ENCODE measurements at regions not wholly inside any gene's neighbourhood (a gene's known extent, or its start where the extent isn't known, plus 50 kb on each side); places are given as distances from the start of the nearest gene placed in this dataset.

GRCh38 chr2:156874707-156875106 lies 382.8 kb upstream of the GALNT5 start:
- no peak overlapping the region for H3K4me3 ChIP-seq (ENCODE audit: control extremely low read depth in 1 of 5, extremely low read depth in 1 of 5, insufficient read depth in 1 of 5, low read depth in 2 of 5, low read length in 4 of 5)
- H3K27ac ChIP-seq (ENCODE audit: low read length in 2 of 2) = no peak overlapping the region
- Mint-ChIP-seq H3K27ac (no peak overlapping the region), H3K4me3 (no peak overlapping the region), H3K27me3 (no peaks in the 10 kb centered on the region), H3K4me1 (no peaks in the 10 kb centered on the region), H3K9me3 (ENCODE audit: insufficient read depth) (peaks cover 5% of the 10 kb centered on the region)
- WGBS (ENCODE audit: insufficient coverage) = no CpG with 5 or more reads among the region's 3 CpGs
- no peak overlapping the region for H3K4me2 ChIP-seq (replicated peaks; ENCODE audit: low read depth, low read length, poor library complexity, severe bottlenecking)
- H3K9ac ChIP-seq (ENCODE audit: low read length) = no peak overlapping the region
- TF ChIP-seq CTCF (IDR thresholded peaks at IDR 0.05) (no peak), EZH2 (IDR thresholded peaks at IDR 0.05; ENCODE audit: borderline replicate concordance, insufficient read depth, low read depth, low read length, poor library complexity, severe bottlenecking) (no peak)
- DNase-seq (no peak), ATAC-seq (ENCODE audit: low read depth) (no peak)
- no peaks in the 10 kb centered on the region for H3K9me3 ChIP-seq (ENCODE audit: control extremely low read depth in 1 of 3, control insufficient read depth in 2 of 3, insufficient read depth in 1 of 3, low read length in 2 of 3)
- no peaks in the 10 kb centered on the region for H3K36me3 ChIP-seq (replicated peaks in 1 of 2; ENCODE audit: control extremely low read depth in 1 of 2, control insufficient read depth in 1 of 2, extremely low read depth in 1 of 2, insufficient read depth in 2 of 2, low read length in 1 of 2)
- no peaks in the 10 kb centered on the region for H4K20me1 ChIP-seq (ENCODE audit: control insufficient read depth, insufficient read depth, low read length, poor library complexity, severe bottlenecking)
- intact Hi-C loops (cut with micrococcal nuclease) = no loop called here
- no peaks in the 10 kb centered on the region for H3K79me2 ChIP-seq (ENCODE audit: control insufficient read depth, insufficient read depth, low read length)
- ChIA-PET CTCF (no interaction called here), POLR2A (no interaction called here)
- no peak overlapping the region for H2AFZ ChIP-seq (ENCODE audit: insufficient read depth, low read depth, low read length, poor library complexity, severe bottlenecking)
- H3K27me3 ChIP-seq (replicated peaks in 1 of 4; ENCODE audit: control extremely low read depth in 1 of 4, control insufficient read depth in 3 of 4, insufficient read depth in 4 of 4, low read length in 3 of 4) = no peaks in the 10 kb centered on the region
- no peaks in the 10 kb centered on the region for H3K4me1 ChIP-seq (ENCODE audit: control insufficient read depth in 2 of 2, insufficient read depth in 2 of 2, low read length in 2 of 2)

- no peaks in the 10 kb centered on the region for H3K9me3 ChIP-seq (ENCODE audit: control extremely low read depth in 1 of 3, control insufficient read depth in 2 of 3, insufficient read depth in 1 of 3, low read length in 2 of 3)
- H4K20me1 ChIP-seq (ENCODE audit: control insufficient read depth, insufficient read depth, low read length, poor library complexity, severe bottlenecking) = no peaks in the 10 kb centered on the region
- no peaks in the 10 kb centered on the region for H3K4me1 ChIP-seq (ENCODE audit: control insufficient read depth in 2 of 2, insufficient read depth in 2 of 2, low read length in 2 of 2)
- ChIA-PET CTCF (no interaction called here), POLR2A (no interaction called here)
- Mint-ChIP-seq H3K9me3 (ENCODE audit: insufficient read depth) (no peaks in the 10 kb centered on the region), H3K4me1 (no peaks in the 10 kb centered on the region), H3K27ac (no peak overlapping the region), H3K4me3 (no peak overlapping the region), H3K27me3 (no peaks in the 10 kb centered on the region)
- H3K27ac ChIP-seq (ENCODE audit: low read length in 2 of 2) = no peak overlapping the region
- H3K79me2 ChIP-seq (ENCODE audit: control insufficient read depth, insufficient read depth, low read length) = no peaks in the 10 kb centered on the region
- no peak for ATAC-seq (ENCODE audit: low read depth)
- no peak overlapping the region for H3K4me3 ChIP-seq (ENCODE audit: control extremely low read depth in 1 of 5, extremely low read depth in 1 of 5, insufficient read depth in 1 of 5, low read depth in 2 of 5, low read length in 4 of 5)
- H3K9ac ChIP-seq (ENCODE audit: low read length) = no peak overlapping the region
- H3K4me2 ChIP-seq (replicated peaks; ENCODE audit: low read depth, low read length, poor library complexity, severe bottlenecking) = no peak overlapping the region
- DNase-seq = no peak
- TF ChIP-seq CTCF (IDR thresholded peaks at IDR 0.05) = no peak
- H3K36me3 ChIP-seq (replicated peaks in 1 of 2; ENCODE audit: control extremely low read depth in 1 of 2, control insufficient read depth in 1 of 2, extremely low read depth in 1 of 2, insufficient read depth in 2 of 2, low read length in 1 of 2) = no peaks in the 10 kb centered on the region
- intact Hi-C loops (cut with micrococcal nuclease) = no loop called here
- WGBS (ENCODE audit: insufficient coverage) = 65% methylated on average over 3 of the region's 3 CpGs
- H2AFZ ChIP-seq (ENCODE audit: insufficient read depth, low read depth, low read length, poor library complexity, severe bottlenecking) = no peak overlapping the region
- H3K27me3 ChIP-seq (replicated peaks in 1 of 4; ENCODE audit: control extremely low read depth in 1 of 4, control insufficient read depth in 3 of 4, insufficient read depth in 4 of 4, low read length in 3 of 4) = no peaks in the 10 kb centered on the region
These were observed 373.7 kb upstream of the GALNT5 start for GRCh38 chr2:156883804-156884203.

Data from B cell (primary cell).